DND-41 (cell line): ENCODE measurements at regions not wholly inside any gene's neighbourhood (a gene's known extent, or its start where the extent isn't known, plus 50 kb on each side); places are given as distances from the start of the nearest gene placed in this dataset.

Experiments used
- CTCF ChIP-seq: IDR thresholded peaks from 2 replicates; pipeline ENCODE4 v1.5.1; 2012; ENCODE audit warnings: borderline replicate concordance, low read length, moderate library complexity, mild to moderate bottlenecking; ENCODE audit not compliant: poor library complexity, severe bottlenecking; ENCODE audit errors: extremely low read depth
- EZH2 ChIP-seq: IDR thresholded peaks from 3 replicates; pipeline ENCODE4 v1.6.1; 2012; ENCODE audit warnings: borderline replicate concordance, low read depth, mild to moderate bottlenecking, moderate library complexity, low read length, inconsistent platforms; ENCODE audit not compliant: severe bottlenecking

GRCh38 chr11:112398798-112399478 lies 138.3 kb upstream of the PLET1 start:
- TF ChIP-seq CTCF (no peak), EZH2 (no peak)
